ENCODE measurements at regions not wholly inside any gene's neighbourhood (a gene's known extent, or its start where the extent isn't known, plus 50 kb on each side); places are given as distances from the start of the nearest gene placed in this dataset.
"Not testable (repeated sequence)": the region's sequence is repeated elsewhere in the genome, so short reads cannot be mapped to it uniquely, and the experiment has no call there.

DNA sequence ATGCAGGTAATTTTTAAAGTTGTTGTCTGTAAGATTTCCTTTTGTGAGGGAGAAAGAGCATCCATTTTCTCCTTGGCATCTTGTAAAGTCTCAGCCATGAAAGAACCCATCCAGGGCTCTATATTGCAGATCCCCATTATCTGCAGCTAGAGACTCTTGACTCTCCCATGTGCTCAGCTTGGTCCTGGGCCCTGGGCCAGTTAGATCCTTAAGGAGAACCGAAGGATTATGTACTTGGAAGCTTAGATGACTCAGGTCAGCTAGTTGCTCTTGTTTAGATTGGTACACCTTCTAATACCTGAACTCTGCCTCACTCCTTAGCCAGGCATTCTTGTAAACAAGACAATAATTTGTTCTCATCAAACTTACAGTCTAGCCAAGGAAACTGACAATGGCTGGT is 1617.6 kb downstream of the KHDRBS2 start:
- ATAC-seq (ENCODE audit: low FRiP score) (no peak), DNase-seq (no peak)
- Histone ChIP-seq H3K36me3 (ENCODE audit: control insufficient read depth in 1 of 2, insufficient read depth in 2 of 2, low read length in 1 of 2) (no peaks in the 10 kb centered on the region), H3K9me3 (ENCODE audit: control insufficient read depth, low read length) (peaks cover 3% of the 10 kb centered on the region), H3K27ac (ENCODE audit: low read depth in 1 of 2, low read length in 2 of 2) (no peak overlapping the region), H3K27me3 (ENCODE audit: control insufficient read depth in 1 of 2, insufficient read depth in 2 of 2, low read length in 1 of 2) (no peaks in the 10 kb centered on the region), H3K4me3 (ENCODE audit: low read length in 2 of 2) (no peak overlapping the region), H3K4me1 (ENCODE audit: control insufficient read depth in 1 of 2, insufficient read depth in 2 of 2, low read length in 2 of 2) (no peaks in the 10 kb centered on the region)
- intact Hi-C loops (cut with DNase I) = no loop called here
- WGBS, 2 donors = 29 to 36% methylated on average over 1 of the region's 1 CpG

DNA sequence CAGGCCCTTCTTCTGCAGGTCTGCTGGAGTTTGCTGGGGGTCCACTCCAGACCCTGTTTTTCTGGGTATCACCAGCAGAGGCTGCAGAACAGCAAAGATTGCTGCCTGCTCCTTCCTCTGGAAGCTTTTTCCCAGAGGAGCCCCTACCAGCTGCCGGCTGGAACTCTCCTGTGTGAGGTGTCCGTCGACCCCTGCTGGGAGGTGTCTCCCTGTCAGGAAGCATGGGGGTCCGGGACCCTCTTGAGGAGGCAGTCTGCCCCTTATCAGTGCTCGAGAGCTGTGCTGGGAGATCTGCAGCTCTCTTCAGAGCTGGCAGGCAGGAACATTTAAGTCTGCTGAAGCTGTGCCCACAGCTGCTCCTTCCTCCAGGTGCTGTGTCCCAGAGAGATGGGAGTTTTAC is 1622.8 kb downstream of the KHDRBS2 start:
- H3K36me3 ChIP-seq (ENCODE audit: control insufficient read depth in 1 of 2, insufficient read depth in 2 of 2, low read length in 1 of 2); ATAC-seq (ENCODE audit: low FRiP score); H3K4me1 ChIP-seq (ENCODE audit: control insufficient read depth in 1 of 2, insufficient read depth in 2 of 2, low read length in 2 of 2); H3K9me3 ChIP-seq (ENCODE audit: control insufficient read depth, low read length); DNase-seq; H3K4me3 ChIP-seq (ENCODE audit: low read length in 2 of 2); H3K27me3 ChIP-seq (ENCODE audit: control insufficient read depth in 1 of 2, insufficient read depth in 2 of 2, low read length in 1 of 2); intact Hi-C loops (cut with DNase I); H3K27ac ChIP-seq (ENCODE audit: low read depth in 1 of 2, low read length in 2 of 2): not testable (repeated sequence)
- 68 to 79% methylated on average over 5 of the region's 5 CpGs for WGBS, 2 donors

DNA sequence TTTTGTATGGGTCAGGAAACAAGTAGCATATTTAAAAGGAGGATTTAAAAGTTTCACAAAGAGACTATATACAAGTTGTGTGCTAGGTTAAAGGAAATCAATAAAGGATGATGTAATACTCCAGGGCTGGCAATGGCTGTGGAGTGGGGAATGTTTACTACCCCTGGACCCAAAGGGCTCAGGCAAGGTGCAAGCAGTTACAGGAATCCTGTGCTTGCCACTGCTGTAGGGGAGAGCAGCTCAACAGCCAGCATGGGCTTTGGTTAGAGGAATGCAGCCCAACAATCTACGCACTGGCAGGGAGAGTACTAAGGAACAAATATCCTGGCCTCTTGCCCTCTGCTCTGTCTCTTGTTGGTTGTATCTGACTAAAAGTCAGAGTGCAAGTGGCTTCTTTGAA is 1642.2 kb downstream of the KHDRBS2 start:
- ATAC-seq (ENCODE audit: low FRiP score) (no peak), DNase-seq (no peak)
- intact Hi-C loops (cut with DNase I) = no loop called here
- H3K36me3 ChIP-seq (ENCODE audit: control insufficient read depth in 1 of 2, insufficient read depth in 2 of 2, low read length in 1 of 2) = no peaks in the 10 kb centered on the region
- peaks cover 2% of the 10 kb centered on the region for H3K9me3 ChIP-seq (ENCODE audit: control insufficient read depth, low read length)
- WGBS, 2 donors = 64 to 75% methylated on average over 1 of the region's 1 CpG
- H3K4me3 ChIP-seq (ENCODE audit: low read length in 2 of 2) = no peak overlapping the region
- no peaks in the 10 kb centered on the region for H3K4me1 ChIP-seq (ENCODE audit: control insufficient read depth in 1 of 2, insufficient read depth in 2 of 2, low read length in 2 of 2)
- no peak overlapping the region for H3K27ac ChIP-seq (ENCODE audit: low read depth in 1 of 2, low read length in 2 of 2)
- H3K27me3 ChIP-seq (ENCODE audit: control insufficient read depth in 1 of 2, insufficient read depth in 2 of 2, low read length in 1 of 2) = no peaks in the 10 kb centered on the region

DNA sequence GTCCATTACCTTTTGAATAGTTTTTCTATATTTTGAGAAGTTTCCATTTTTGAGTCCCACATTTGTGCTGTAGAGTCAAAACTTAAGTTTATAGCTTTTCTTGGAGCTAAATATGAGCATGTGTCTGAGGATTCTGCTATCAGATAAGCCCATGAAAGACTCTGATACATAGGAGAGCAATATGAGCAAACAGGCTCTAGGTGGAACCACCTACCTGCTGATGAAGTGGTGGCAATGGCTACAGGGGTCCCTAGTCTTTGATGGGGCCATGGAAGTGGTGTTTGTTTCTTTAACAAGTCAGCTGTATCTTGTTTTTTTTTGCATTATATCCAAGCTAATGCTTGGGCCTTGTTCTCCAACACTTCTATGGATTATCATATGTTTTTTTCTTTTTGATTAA is 1646.8 kb downstream of the KHDRBS2 start:
- ATAC-seq (ENCODE audit: low FRiP score); intact Hi-C loops (cut with DNase I); DNase-seq: not testable (repeated sequence)

More for the DNA sequence above, 1646.8 kb downstream of the KHDRBS2 start:
- H3K9me3 ChIP-seq (ENCODE audit: control insufficient read depth, low read length); H3K36me3 ChIP-seq (ENCODE audit: control insufficient read depth in 1 of 2, insufficient read depth in 2 of 2, low read length in 1 of 2); H3K4me3 ChIP-seq (ENCODE audit: low read length in 2 of 2); H3K27me3 ChIP-seq (ENCODE audit: control insufficient read depth in 1 of 2, insufficient read depth in 2 of 2, low read length in 1 of 2); H3K27ac ChIP-seq (ENCODE audit: low read depth in 1 of 2, low read length in 2 of 2); H3K4me1 ChIP-seq (ENCODE audit: control insufficient read depth in 1 of 2, insufficient read depth in 2 of 2, low read length in 2 of 2): not testable (repeated sequence)
